Gastroesophageal sphincter (tissue), 3 donors: ENCODE measurements at regions not wholly inside any gene's neighbourhood (a gene's known extent, or its start where the extent isn't known, plus 50 kb on each side); places are given as distances from the start of the nearest gene placed in this dataset.

Experiments
- CTCF ChIP-seq, 4 experiments: fragments of 200-600 bp in 2 of 4; fragments of 450-650 bp in 2 of 4; sonication (generic) in 1 of 4; IDR thresholded peaks; one replicate each; pipeline ENCODE4 v1.5.1; 2017 to 2019; ENCODE audit warnings: antibody characterized with exemption in 4 of 4, mild to moderate bottlenecking in 2 of 4, moderate library complexity in 2 of 4
- EP300 ChIP-seq: sonication (generic); formaldehyde crosslinking; IDR thresholded peaks from one replicate; pipeline ENCODE4 v1.6.1; 2017; ENCODE audit warnings: antibody characterized with exemption, mild to moderate bottlenecking
- POLR2A ChIP-seq, 2 donors: fragments of 450-650 bp; IDR thresholded peaks; one replicate each; pipeline ENCODE4 v1.6.1; 2017; ENCODE audit warnings: antibody characterized with exemption in 2 of 2, mild to moderate bottlenecking in 2 of 2, moderate library complexity in 1 of 2
- POLR2AphosphoS5 ChIP-seq: sonication (generic); formaldehyde crosslinking; IDR thresholded peaks from one replicate; pipeline ENCODE4 v1.6.1; 2017; ENCODE audit warnings: antibody characterized with exemption

GRCh38 chr1:195851804-195852203 is 756.4 kb downstream of the KCNT2 start:
- TF ChIP-seq POLR2AphosphoS5: no peak
- no peak for TF ChIP-seq CTCF (IDR thresholded peaks at IDR 0.05)
- no peak for TF ChIP-seq EP300
- TF ChIP-seq POLR2A (IDR thresholded peaks at IDR 0.05): no peak
